Ovary (tissue), 7 donors: ENCODE measurements at regions not wholly inside any gene's neighbourhood (a gene's known extent, or its start where the extent isn't known, plus 50 kb on each side); places are given as distances from the start of the nearest gene placed in this dataset.

Experiments used
- DNase-seq, 5 donors: peaks; one replicate each; pipeline ENCODE4 v3.0.0-alpha.2; 2019 to 2020
- H3K27ac ChIP-seq, 2 donors: fragments of 200-600 bp; one replicate each; pipeline versions ENCODE4 v1.5.1 to v1.8.0; 2019 to 2022
- H3K27me3 ChIP-seq: fragments of 200-600 bp; one replicate; pipeline ENCODE4 v1.8.0; 2022
- H3K36me3 ChIP-seq: fragments of 200-600 bp; sonication (generic); one replicate; pipeline ENCODE4 v1.5.1; 2019
- H3K4me1 ChIP-seq: one replicate; pipeline ENCODE4 v1.8.1; 2013; ENCODE audit warnings: mild to moderate bottlenecking, moderate library complexity; ENCODE audit not compliant: insufficient read depth
- H3K4me3 ChIP-seq: fragments of 200-600 bp; sonication (generic); one replicate; pipeline ENCODE4 v1.5.1; 2017
- H3K9me3 ChIP-seq, 2 donors: fragments of 200-600 bp in 1 of 2; sonication (generic) in 1 of 2; one replicate each; pipeline versions ENCODE4 v1.5.1 to v1.8.1; 2013 to 2019; ENCODE audit warnings: mild to moderate bottlenecking in 1 of 2, moderate library complexity in 1 of 2
- CTCF ChIP-seq, 3 donors: fragments of 450-650 bp in 2 of 3; fragments of 200-600 bp in 1 of 3; IDR thresholded peaks; one replicate each; pipeline versions ENCODE4 v1.5.1 to v1.8.0; 2016 to 2022; ENCODE audit warnings: antibody characterized with exemption in 3 of 3, mild to moderate bottlenecking in 1 of 3
- EP300 ChIP-seq: sonication (generic); formaldehyde crosslinking; IDR thresholded peaks from one replicate; pipeline ENCODE4 v1.6.1; 2017; ENCODE audit warnings: antibody characterized with exemption
- POLR2A ChIP-seq: fragments of 450-650 bp; IDR thresholded peaks from one replicate; pipeline ENCODE4 v1.6.1; 2017; ENCODE audit warnings: antibody characterized with exemption, mild to moderate bottlenecking, moderate library complexity
- WGBS, 3 donors: extraction: QIAGEN DNeasy Blood & Tissue Kit in 1 of 3; methylation state at CpG; one replicate each; pipeline versions ENCODE4 v1.1.5 to v1.1.7; 2013 to 2017; 5-methylcytosine and 5-hydroxymethylcytosine counted together
- intact Hi-C, 4 donors: fragments of 100-400 bp; cut with DNase I; formaldehyde crosslinking; loops; one replicate each; pipeline versions ENCODE4 v1.11.0 to v1.15.1; 2022 to 2023
- donor health status: DM: no; HTN: no; CAD: no; lungs with moderate emphysema.
- donor health status: DM: no; HTN: no; CAD: no.
- donor health status: Bipolar disorder and iron deficiency.
- donor health status: DM: no; HTN: no; CAD: no.
- donor health status: DM: yes; HTN: yes; CAD: no.

DNA sequence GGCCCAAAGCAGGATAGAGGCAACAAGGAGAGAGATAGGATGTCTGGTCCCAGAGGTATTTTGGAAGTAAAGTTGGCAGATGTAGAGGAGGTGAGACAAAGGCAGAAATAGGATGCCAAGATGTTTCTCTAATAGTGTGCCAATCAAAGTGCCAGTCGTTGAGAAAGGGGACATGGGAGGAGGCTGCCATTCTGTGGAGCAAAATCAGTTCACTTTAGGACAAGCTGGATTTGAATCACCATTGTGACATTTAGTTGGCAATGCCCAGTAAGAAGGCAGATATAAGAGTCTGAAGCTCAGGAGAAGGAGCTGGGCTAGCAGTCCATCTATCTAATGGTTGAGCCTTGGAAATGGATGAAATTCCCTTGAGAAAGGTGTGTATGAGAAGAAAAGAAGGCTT, 53.8 kb downstream of the ADRB2 start:
- Histone ChIP-seq H3K9me3 (no peaks in the 10 kb centered on the region), H3K36me3 (no peaks in the 10 kb centered on the region), H3K27ac (no peak overlapping the region), H3K4me1 (no peaks in the 10 kb centered on the region), H3K27me3 (peaks cover 3% of the 10 kb centered on the region), H3K4me3 (no peak overlapping the region)
- intact Hi-C loops = no loop called here
- WGBS, 3 donors = 51 to 75% (median 55%) methylated on average over 1 of the region's 1 CpG
- DNase-seq = no peak
- TF ChIP-seq EP300 (no peak), POLR2A (no peak), CTCF (IDR thresholded peaks at IDR 0.05) (no peak)

DNA sequence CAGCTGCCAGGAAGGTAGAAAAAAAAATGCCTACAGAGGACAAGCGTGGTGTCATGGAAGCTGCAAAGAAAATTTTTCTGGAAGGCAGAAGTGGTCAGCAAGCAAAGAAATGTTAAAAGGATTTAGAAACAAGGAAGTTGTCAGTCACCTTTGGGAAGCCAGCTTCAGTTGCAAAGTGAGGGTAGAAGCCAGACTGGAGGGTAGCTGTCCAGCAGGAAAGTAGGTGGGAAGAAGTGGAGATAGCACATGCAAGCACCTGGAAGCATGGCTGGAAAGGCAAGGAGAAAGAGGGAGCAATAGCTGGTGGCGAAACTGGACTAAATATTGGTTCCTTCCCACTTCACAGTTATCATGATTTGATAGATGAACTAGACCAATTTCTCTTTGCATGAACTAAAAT, 54.3 kb downstream of the ADRB2 start:
- WGBS, 3 donors = 74 to 82% (median 75%) methylated on average over 2 of the region's 2 CpGs
- no peak overlapping the region for H3K4me3 ChIP-seq
- peaks cover 3% of the 10 kb centered on the region for H3K27me3 ChIP-seq
- H3K9me3 ChIP-seq = no peaks in the 10 kb centered on the region
- no peak for DNase-seq
- TF ChIP-seq POLR2A (no peak), EP300 (no peak)
- H3K4me1 ChIP-seq = no peaks in the 10 kb centered on the region
- no peaks in the 10 kb centered on the region for H3K36me3 ChIP-seq
- intact Hi-C loops = no loop called here
- H3K27ac ChIP-seq = no peak overlapping the region

DNA sequence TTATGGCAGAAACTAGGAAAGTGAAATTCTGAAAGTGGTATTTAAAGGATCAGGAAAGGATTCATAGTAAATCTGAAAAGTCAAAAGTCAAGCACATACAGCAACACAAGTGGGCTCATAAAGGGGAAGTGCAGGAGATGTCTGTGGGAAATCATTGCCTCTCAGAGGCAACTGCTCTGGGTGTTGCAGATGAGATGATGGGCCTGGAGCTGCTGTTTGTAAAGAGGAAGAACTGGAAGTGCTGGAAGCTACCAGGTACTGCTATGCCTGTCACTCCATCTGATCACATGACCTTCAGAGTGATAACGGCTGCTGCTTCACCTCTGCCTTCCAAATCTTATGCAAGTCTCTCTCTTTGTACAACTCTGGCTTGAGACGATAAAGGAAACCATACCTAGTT, 55.9 kb downstream of the ADRB2 start:
- Histone ChIP-seq H3K4me3 (no peak overlapping the region), H3K27me3 (peaks cover 3% of the 10 kb centered on the region), H3K27ac (no peak overlapping the region), H3K9me3 (no peaks in the 10 kb centered on the region), H3K36me3 (no peaks in the 10 kb centered on the region), H3K4me1 (no peaks in the 10 kb centered on the region)
- intact Hi-C loops = no loop called here
- 60 to 63% (median 61%) methylated on average over 2 of the region's 2 CpGs for WGBS, 3 donors
- TF ChIP-seq CTCF (IDR thresholded peaks at IDR 0.05) (no peak), EP300 (no peak), POLR2A (no peak)
- DNase-seq = no peak

DNA sequence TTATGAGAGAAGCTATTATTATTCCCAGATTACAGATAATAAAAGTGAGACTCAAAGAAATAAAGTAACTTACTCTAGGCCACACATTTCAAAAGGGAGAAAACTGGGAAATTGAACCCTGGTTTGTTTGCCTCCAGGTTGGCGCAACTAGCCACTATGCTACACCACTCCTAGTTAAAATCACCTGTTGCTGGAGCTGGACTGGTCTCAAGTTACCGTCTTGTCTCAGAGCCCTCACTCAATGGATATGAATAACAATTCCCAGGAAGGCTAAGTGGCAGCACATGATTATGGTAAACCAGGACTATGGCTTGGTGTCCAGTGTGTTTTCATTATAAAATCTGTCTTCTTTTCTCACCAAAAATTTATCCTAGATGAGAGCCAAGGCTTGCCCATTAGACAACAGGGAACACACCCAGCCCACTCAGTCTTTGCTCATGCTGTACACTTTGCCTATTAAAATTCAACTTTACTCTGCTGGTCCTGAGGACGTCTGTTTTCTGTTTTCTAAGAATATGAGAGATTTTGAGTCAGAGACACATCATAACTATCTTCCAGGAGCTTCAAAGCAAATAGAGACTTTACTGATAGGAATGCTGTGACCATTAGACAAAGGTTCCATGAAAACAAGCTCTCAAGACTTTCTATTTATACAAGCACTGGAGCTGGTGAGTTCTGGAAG, 58.1 kb downstream of the ADRB2 start:
- DNase-seq = no peak
- intact Hi-C loops = no loop called here
- 56 to 69% (median 65%) methylated on average over 3 of the region's 3 CpGs for WGBS, 3 donors

More for the DNA sequence above, 58.1 kb downstream of the ADRB2 start:
- TF ChIP-seq EP300 = no peak
- TF ChIP-seq CTCF (IDR thresholded peaks at IDR 0.05) = no peak
- TF ChIP-seq POLR2A = no peak
- no peak overlapping the region for H3K27ac ChIP-seq
- H3K4me3 ChIP-seq = no peak overlapping the region
- no peaks in the 10 kb centered on the region for H3K36me3 ChIP-seq
- H3K27me3 ChIP-seq = no peaks in the 10 kb centered on the region
- H3K9me3 ChIP-seq = no peaks in the 10 kb centered on the region
- H3K4me1 ChIP-seq = no peaks in the 10 kb centered on the region
